H9 (cell line): ENCODE measurements at regions not wholly inside any gene's neighbourhood (a gene's known extent, or its start where the extent isn't known, plus 50 kb on each side); places are given as distances from the start of the nearest gene placed in this dataset.

Source experiments
- DNase-seq: peaks from one replicate; pipeline ENCODE4 v3.0.0-alpha.2; 2017
- H2AFZ ChIP-seq: one replicate; pipeline ENCODE4 v1.6.1; 2013; ENCODE audit warnings: mild to moderate bottlenecking, low read length, control low read depth, moderate library complexity
- H2AK5ac ChIP-seq: 2 replicates; pipeline ENCODE4 v1.6.1; 2013; ENCODE audit warnings: low read length, control low read depth, mixed read lengths; ENCODE audit not compliant: insufficient read length
- H2BK120ac ChIP-seq: one replicate; pipeline ENCODE4 v1.6.1; 2013; ENCODE audit warnings: low read depth, mild to moderate bottlenecking, low read length, control low read depth, inconsistent platforms; ENCODE audit not compliant: poor library complexity, severe bottlenecking
- H2BK12ac ChIP-seq: 2 replicates; pipeline ENCODE4 v1.6.1; 2013; ENCODE audit warnings: low read length, control low read depth, mixed read lengths, low read depth; ENCODE audit not compliant: insufficient read length
- H2BK15ac ChIP-seq: 2 replicates; pipeline ENCODE4 v1.6.1; 2013; ENCODE audit warnings: low read depth, low read length, control low read depth
- H2BK20ac ChIP-seq: one replicate; pipeline ENCODE4 v1.6.1; 2013; ENCODE audit warnings: low read depth, mild to moderate bottlenecking, low read length, control low read depth, inconsistent platforms; ENCODE audit not compliant: poor library complexity, severe bottlenecking
- H2BK5ac ChIP-seq: 2 replicates; pipeline ENCODE4 v1.6.1; 2013; ENCODE audit warnings: low read length, control low read depth, mixed read lengths; ENCODE audit not compliant: insufficient read length
- H3K14ac ChIP-seq: 2 replicates; pipeline ENCODE4 v1.6.1; 2013; ENCODE audit warnings: low read length, control low read depth; ENCODE audit not compliant: insufficient read depth
- H3K18ac ChIP-seq: 2 replicates; pipeline ENCODE4 v1.6.1; 2013; ENCODE audit warnings: low read depth, mild to moderate bottlenecking, mixed read lengths, low read length, control low read depth; ENCODE audit not compliant: insufficient read length
- H3K23ac ChIP-seq: 2 replicates; pipeline ENCODE4 v1.6.1; 2013; ENCODE audit warnings: low read length, control low read depth, mixed read lengths, low read depth; ENCODE audit not compliant: insufficient read length
- H3K23me2 ChIP-seq: 2 replicates; pipeline ENCODE4 v1.6.1; 2013; ENCODE audit warnings: low read depth, mild to moderate bottlenecking, mixed read lengths, low read length, control low read depth; ENCODE audit not compliant: insufficient read length, poor library complexity, severe bottlenecking
- H3K27ac ChIP-seq: 2 replicates; pipeline ENCODE4 v1.5.1; 2013; ENCODE audit warnings: low read length, control low read depth, mixed read lengths, low read depth; ENCODE audit not compliant: insufficient read length
- H3K27me3 ChIP-seq: 2 replicates; pipeline ENCODE4 v1.6.1; 2013; ENCODE audit warnings: low read length, control low read depth, inconsistent platforms; ENCODE audit not compliant: insufficient read depth
- H3K4ac ChIP-seq: 2 replicates; pipeline ENCODE4 v1.6.1; 2013; ENCODE audit warnings: low read depth, mild to moderate bottlenecking, control low read depth, inconsistent platforms, low read length, moderate library complexity
- H3K4me1 ChIP-seq: 2 replicates; pipeline ENCODE4 v1.6.1; 2013; ENCODE audit warnings: low read length, control low read depth, inconsistent platforms; ENCODE audit not compliant: insufficient read depth
- H3K4me2 ChIP-seq: 2 replicates; pipeline ENCODE4 v1.6.1; 2013; ENCODE audit warnings: low read length, control low read depth, mixed read lengths; ENCODE audit not compliant: insufficient read length, insufficient read depth
- H3K56ac ChIP-seq: 2 replicates; pipeline ENCODE4 v1.6.1; 2013; ENCODE audit warnings: low read depth, mild to moderate bottlenecking, mixed read lengths, low read length, control low read depth; ENCODE audit not compliant: insufficient read length
- H3K79me1 ChIP-seq: 2 replicates; pipeline ENCODE4 v1.6.1; 2013; ENCODE audit warnings: low read depth, mild to moderate bottlenecking, moderate library complexity, low read length, control low read depth, inconsistent platforms; ENCODE audit not compliant: insufficient read depth, poor library complexity, severe bottlenecking
- H3K79me2 ChIP-seq: 2 replicates; pipeline ENCODE4 v1.6.1; 2013; ENCODE audit warnings: low read length, control low read depth, inconsistent platforms; ENCODE audit not compliant: insufficient read depth
- H3K9ac ChIP-seq: 2 replicates; pipeline ENCODE4 v1.6.1; 2013; ENCODE audit warnings: low read length, control low read depth, mixed read lengths; ENCODE audit not compliant: insufficient read length; ENCODE audit errors: extremely low read depth
- H3K9me3 ChIP-seq: one replicate; pipeline ENCODE4 v1.6.1; 2013; ENCODE audit warnings: low read depth, low read length, inconsistent platforms; ENCODE audit not compliant: control insufficient read depth
- H3T11ph ChIP-seq: one replicate; pipeline ENCODE4 v1.6.1; 2013; ENCODE audit warnings: mild to moderate bottlenecking, low read length, control low read depth, inconsistent platforms
- H4K20me1 ChIP-seq: one replicate; pipeline ENCODE4 v1.6.1; 2013; ENCODE audit not compliant: control insufficient read depth, insufficient read length, insufficient read depth
- H4K5ac ChIP-seq: 2 replicates; pipeline ENCODE4 v1.6.1; 2013; ENCODE audit warnings: low read depth, mild to moderate bottlenecking, mixed read lengths, low read length, control low read depth; ENCODE audit not compliant: insufficient read length
- H4K8ac ChIP-seq: replicated peaks from 2 replicates; pipeline ENCODE4 v1.6.1; 2013; ENCODE audit warnings: low read length, control low read depth, mixed read lengths, low read depth; ENCODE audit not compliant: insufficient read length
- H4K91ac ChIP-seq: 2 replicates; pipeline ENCODE4 v1.6.1; 2013; ENCODE audit warnings: low read depth, mild to moderate bottlenecking, moderate library complexity, mixed read lengths, low read length, control low read depth; ENCODE audit not compliant: insufficient read length
- H3K27ac Mint-ChIP-seq, 3 experiments: 2 replicates in 2 of 3; 3 replicates in 1 of 3; pipeline ENCODE4 v1.8.0; 2020 to 2021; ENCODE audit warnings: mixed read lengths in 3 of 3, mild to moderate bottlenecking in 1 of 3, moderate library complexity in 1 of 3
- H3K27me3 Mint-ChIP-seq: 2 replicates; pipeline ENCODE4 v1.8.0; 2021; ENCODE audit warnings: low read depth, mild to moderate bottlenecking, moderate library complexity, mixed read lengths
- H3K36me3 Mint-ChIP-seq, 3 experiments: 2 replicates in 2 of 3; 3 replicates in 1 of 3; pipeline ENCODE4 v1.8.0; 2020 to 2021; ENCODE audit warnings: low read depth in 3 of 3, mixed read lengths in 3 of 3; ENCODE audit not compliant: insufficient read depth in 1 of 3
- H3K4me1 Mint-ChIP-seq, 2 experiments: 2 replicates each; pipeline ENCODE4 v1.8.0; 2020; ENCODE audit warnings: mixed read lengths in 2 of 2
- H3K4me3 Mint-ChIP-seq, 2 experiments: 2 replicates in 1 of 2; 3 replicates in 1 of 2; pipeline ENCODE4 v1.8.0; 2020 to 2021; ENCODE audit warnings: mild to moderate bottlenecking in 2 of 2, mixed read lengths in 2 of 2, moderate library complexity in 1 of 2
- H3K9me3 Mint-ChIP-seq, 2 experiments: 2 replicates in 1 of 2; 3 replicates in 1 of 2; pipeline ENCODE4 v1.8.0; 2020; ENCODE audit warnings: mild to moderate bottlenecking in 2 of 2, mixed read lengths in 2 of 2, moderate library complexity in 1 of 2
- WGBS: extraction: QIAGEN DNeasy Blood & Tissue Kit; methylation state at CpG from one replicate; pipeline ENCODE4 v1.1.7; 2013; ENCODE audit warnings: missing lambda C conversion rate, low lambda C conversion rate, mixed read lengths; ENCODE audit not compliant: insufficient read length; ENCODE audit errors: extremely low coverage; 5-methylcytosine and 5-hydroxymethylcytosine counted together
- TF ChIP-seq, protein P1 (sequence below): fragments of 200-600 bp; sonication (generic); conservative IDR thresholded peaks from 3 replicates; pipeline ENCODE4 v1.8.0; 2021; ENCODE audit warnings: antibody characterized with exemption, mild to moderate bottlenecking

DNA sequence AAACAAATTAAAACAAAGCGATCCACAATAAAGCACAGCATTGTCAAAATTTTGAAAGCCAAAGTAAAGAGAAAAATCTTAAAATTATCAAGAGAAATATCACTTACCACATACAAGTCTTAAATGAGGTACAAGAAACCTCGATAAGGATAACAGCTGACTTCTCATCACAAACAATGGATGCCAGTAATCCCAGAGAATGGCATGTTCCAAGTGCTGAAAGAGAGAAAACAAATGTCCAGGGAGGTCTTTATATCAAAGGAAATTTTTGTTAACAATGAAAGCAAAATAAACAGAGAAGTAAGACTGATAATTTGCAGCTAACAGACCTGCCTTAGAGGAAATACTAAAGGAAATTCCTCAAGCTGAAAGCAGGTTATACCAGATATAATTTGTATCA is 460.4 kb upstream of the HS3ST1 start:
- Histone ChIP-seq H2BK5ac (no peak overlapping the region), H3K56ac (no peak overlapping the region), H4K5ac (no peak overlapping the region), H2AK5ac (no peak overlapping the region), H3K4ac (no peak overlapping the region), H3K14ac (no peak overlapping the region), H3K79me2 (no peaks in the 10 kb centered on the region), H4K20me1 (no peaks in the 10 kb centered on the region), H4K8ac (no peak overlapping the region), H2BK12ac (no peak overlapping the region), H2BK120ac (no peak overlapping the region), H3K9ac (no peak overlapping the region), H3K23ac (no peak overlapping the region), H2BK20ac (no peak overlapping the region), H4K91ac (no peak overlapping the region), H2BK15ac (no peak overlapping the region), H3K9me3 (no peaks in the 10 kb centered on the region), H3K79me1 (no peaks in the 10 kb centered on the region), H3T11ph (no peak overlapping the region), H3K23me2 (no peaks in the 10 kb centered on the region), H3K4me2 (no peak overlapping the region), H3K27ac (no peak overlapping the region), H3K27me3 (no peaks in the 10 kb centered on the region), H3K4me1 (no peaks in the 10 kb centered on the region), H3K18ac (no peak overlapping the region), H2AFZ (no peak overlapping the region)
- H3K9me3 Mint-ChIP-seq, result peaks cover 3 to 10% of the 10 kb centered on the region in 2 experiments
- peaks cover 9 to 15% of the 10 kb centered on the region in 2 experiments; a peak in 3 of 4 replicates for H3K4me1 Mint-ChIP-seq
- no peak for DNase-seq
- H3K36me3 Mint-ChIP-seq, result peaks cover 0 to 16% (median 5%) of the 10 kb centered on the region in 3 experiments; a peak in 4 of 7 replicates
- TF ChIP-seq, protein P1, sequence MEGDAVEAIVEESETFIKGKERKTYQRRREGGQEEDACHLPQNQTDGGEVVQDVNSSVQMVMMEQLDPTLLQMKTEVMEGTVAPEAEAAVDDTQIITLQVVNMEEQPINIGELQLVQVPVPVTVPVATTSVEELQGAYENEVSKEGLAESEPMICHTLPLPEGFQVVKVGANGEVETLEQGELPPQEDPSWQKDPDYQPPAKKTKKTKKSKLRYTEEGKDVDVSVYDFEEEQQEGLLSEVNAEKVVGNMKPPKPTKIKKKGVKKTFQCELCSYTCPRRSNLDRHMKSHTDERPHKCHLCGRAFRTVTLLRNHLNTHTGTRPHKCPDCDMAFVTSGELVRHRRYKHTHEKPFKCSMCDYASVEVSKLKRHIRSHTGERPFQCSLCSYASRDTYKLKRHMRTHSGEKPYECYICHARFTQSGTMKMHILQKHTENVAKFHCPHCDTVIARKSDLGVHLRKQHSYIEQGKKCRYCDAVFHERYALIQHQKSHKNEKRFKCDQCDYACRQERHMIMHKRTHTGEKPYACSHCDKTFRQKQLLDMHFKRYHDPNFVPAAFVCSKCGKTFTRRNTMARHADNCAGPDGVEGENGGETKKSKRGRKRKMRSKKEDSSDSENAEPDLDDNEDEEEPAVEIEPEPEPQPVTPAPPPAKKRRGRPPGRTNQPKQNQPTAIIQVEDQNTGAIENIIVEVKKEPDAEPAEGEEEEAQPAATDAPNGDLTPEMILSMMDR, result no peak
- no peaks in the 10 kb centered on the region for H3K27me3 Mint-ChIP-seq
- H3K27ac Mint-ChIP-seq, result no peak overlapping the region
- no peak overlapping the region for H3K4me3 Mint-ChIP-seq
- no CpG with 5 or more reads among the region's 2 CpGs for WGBS
